ENCODE measurements at regions not wholly inside any gene's neighbourhood (a gene's known extent, or its start where the extent isn't known, plus 50 kb on each side); places are given as distances from the start of the nearest gene placed in this dataset.

DNA sequence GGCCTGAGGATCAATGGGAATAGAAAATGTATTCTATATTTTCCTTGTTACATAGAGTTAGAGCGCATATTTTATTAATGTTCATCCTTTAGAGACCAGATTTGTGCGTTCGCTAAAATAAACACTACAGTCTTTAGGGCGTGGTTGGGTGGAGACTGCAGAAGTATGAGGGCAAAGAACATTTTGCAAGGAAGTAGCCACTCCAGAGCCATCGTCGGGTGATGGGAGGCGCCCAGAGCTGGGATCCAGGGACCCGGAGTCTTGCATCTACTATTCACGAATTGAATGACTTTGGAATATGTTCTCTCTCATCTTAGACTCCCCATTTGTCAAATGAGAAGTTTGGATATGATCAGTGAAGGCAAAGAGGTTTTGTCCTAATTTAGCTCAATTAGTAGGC is 154.2 kb upstream of the IRX6 start:
- Histone ChIP-seq H3K27me3 (ENCODE audit: insufficient read depth) (no peaks in the 10 kb centered on the region), H3K4me3 (no peak overlapping the region), H3K4me2 (no peak overlapping the region), H2AFZ (no peak overlapping the region), H3K4me1 (ENCODE audit: insufficient read depth) (no peaks in the 10 kb centered on the region; the same call in 1 of the 2 replicates), H3K27ac (ENCODE audit: low read depth) (no peak overlapping the region), H3F3A (replicated peaks; ENCODE audit: low read depth) (no peaks in the 10 kb centered on the region), H4K20me1 (replicated peaks; ENCODE audit: insufficient read depth) (no peaks in the 10 kb centered on the region), H3K79me2 (replicated peaks; ENCODE audit: insufficient read depth) (no peaks in the 10 kb centered on the region), H3K9me2 (ENCODE audit: insufficient read depth) (0 out of 2 replicates have a peak, but pooled peaks cover 3% of the 10 kb centered on the region), H3K36me3 (ENCODE audit: insufficient read depth) (no peaks in the 10 kb centered on the region)
- peaks cover 2% of the 10 kb centered on the region for H3K27me3 Mint-ChIP-seq (ENCODE audit: insufficient read depth, low read depth, poor library complexity)
- no peaks in the 10 kb centered on the region for H3K36me3 Mint-ChIP-seq (ENCODE audit: low read depth)
- DNase-seq (ENCODE audit: low spot score) = no peak
- no peak overlapping the region for H3K4me3 Mint-ChIP-seq
- H3K27ac Mint-ChIP-seq = no peak overlapping the region
- no peak for TF ChIP-seq ZNF331 (CRISPR knock-in tag; IDR thresholded peaks at IDR 0.05; ENCODE audit: low read depth)
- TF ChIP-seq, protein P1, sequence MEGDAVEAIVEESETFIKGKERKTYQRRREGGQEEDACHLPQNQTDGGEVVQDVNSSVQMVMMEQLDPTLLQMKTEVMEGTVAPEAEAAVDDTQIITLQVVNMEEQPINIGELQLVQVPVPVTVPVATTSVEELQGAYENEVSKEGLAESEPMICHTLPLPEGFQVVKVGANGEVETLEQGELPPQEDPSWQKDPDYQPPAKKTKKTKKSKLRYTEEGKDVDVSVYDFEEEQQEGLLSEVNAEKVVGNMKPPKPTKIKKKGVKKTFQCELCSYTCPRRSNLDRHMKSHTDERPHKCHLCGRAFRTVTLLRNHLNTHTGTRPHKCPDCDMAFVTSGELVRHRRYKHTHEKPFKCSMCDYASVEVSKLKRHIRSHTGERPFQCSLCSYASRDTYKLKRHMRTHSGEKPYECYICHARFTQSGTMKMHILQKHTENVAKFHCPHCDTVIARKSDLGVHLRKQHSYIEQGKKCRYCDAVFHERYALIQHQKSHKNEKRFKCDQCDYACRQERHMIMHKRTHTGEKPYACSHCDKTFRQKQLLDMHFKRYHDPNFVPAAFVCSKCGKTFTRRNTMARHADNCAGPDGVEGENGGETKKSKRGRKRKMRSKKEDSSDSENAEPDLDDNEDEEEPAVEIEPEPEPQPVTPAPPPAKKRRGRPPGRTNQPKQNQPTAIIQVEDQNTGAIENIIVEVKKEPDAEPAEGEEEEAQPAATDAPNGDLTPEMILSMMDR (conservative IDR thresholded peaks at IDR 0.05; ENCODE audit: low read depth in 2 of 2) = no peak
- ATAC-seq = no peak
- peaks cover 2% of the 10 kb centered on the region; the same call in 1 of the 3 replicates for H3K9me3 Mint-ChIP-seq
- peaks cover 9% of the 10 kb centered on the region for H3K4me1 Mint-ChIP-seq

DNA sequence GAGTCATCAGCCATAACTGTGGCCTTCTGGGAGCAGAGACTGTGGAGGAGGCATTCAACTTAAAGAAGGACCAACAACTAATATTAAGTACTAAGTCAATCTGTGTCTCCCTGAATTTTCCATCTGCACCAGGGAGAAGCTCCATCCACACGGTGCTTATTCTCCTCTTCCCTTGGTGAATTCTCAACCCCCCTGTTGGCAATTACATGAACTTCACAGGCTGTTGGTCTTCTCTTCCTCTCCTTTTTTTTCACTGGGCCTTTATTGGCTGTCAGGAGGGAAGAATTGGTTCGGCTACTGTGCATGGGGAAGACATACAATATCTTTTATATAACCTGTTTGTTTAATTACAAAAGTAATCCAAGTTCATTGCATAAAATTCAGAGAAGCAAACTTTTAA is 152.8 kb upstream of the IRX6 start:
- TF ChIP-seq JUNB (IDR thresholded peaks at IDR 0.05; ENCODE audit: unreplicated experiment) = no peak
- TF ChIP-seq, protein P2, sequence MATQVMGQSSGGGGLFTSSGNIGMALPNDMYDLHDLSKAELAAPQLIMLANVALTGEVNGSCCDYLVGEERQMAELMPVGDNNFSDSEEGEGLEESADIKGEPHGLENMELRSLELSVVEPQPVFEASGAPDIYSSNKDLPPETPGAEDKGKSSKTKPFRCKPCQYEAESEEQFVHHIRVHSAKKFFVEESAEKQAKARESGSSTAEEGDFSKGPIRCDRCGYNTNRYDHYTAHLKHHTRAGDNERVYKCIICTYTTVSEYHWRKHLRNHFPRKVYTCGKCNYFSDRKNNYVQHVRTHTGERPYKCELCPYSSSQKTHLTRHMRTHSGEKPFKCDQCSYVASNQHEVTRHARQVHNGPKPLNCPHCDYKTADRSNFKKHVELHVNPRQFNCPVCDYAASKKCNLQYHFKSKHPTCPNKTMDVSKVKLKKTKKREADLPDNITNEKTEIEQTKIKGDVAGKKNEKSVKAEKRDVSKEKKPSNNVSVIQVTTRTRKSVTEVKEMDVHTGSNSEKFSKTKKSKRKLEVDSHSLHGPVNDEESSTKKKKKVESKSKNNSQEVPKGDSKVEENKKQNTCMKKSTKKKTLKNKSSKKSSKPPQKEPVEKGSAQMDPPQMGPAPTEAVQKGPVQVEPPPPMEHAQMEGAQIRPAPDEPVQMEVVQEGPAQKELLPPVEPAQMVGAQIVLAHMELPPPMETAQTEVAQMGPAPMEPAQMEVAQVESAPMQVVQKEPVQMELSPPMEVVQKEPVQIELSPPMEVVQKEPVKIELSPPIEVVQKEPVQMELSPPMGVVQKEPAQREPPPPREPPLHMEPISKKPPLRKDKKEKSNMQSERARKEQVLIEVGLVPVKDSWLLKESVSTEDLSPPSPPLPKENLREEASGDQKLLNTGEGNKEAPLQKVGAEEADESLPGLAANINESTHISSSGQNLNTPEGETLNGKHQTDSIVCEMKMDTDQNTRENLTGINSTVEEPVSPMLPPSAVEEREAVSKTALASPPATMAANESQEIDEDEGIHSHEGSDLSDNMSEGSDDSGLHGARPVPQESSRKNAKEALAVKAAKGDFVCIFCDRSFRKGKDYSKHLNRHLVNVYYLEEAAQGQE (IDR thresholded peaks at IDR 0.05; ENCODE audit: unreplicated experiment) = no peak
- TF ChIP-seq STAT1 (IDR thresholded peaks at IDR 0.05; ENCODE audit: unreplicated experiment) = no peak
- no peak for TF ChIP-seq NANOG (IDR thresholded peaks at IDR 0.05; ENCODE audit: borderline replicate concordance)
- TF ChIP-seq EZH2 (IDR thresholded peaks at IDR 0.05; ENCODE audit: low read depth, unreplicated experiment) = no peak
- TF ChIP-seq ZNF331 (CRISPR knock-in tag; IDR thresholded peaks at IDR 0.05; ENCODE audit: low read depth) = no peak
- TF ChIP-seq POLR2AphosphoS5 (IDR thresholded peaks at IDR 0.05; ENCODE audit: low read depth) = no peak
- TF ChIP-seq ZNF114 (CRISPR knock-in tag; IDR thresholded peaks at IDR 0.05) = no peak
- Histone ChIP-seq H3K4me3 (no peak overlapping the region), H3K4me2 (no peak overlapping the region), H3K79me2 (replicated peaks; ENCODE audit: insufficient read depth) (no peaks in the 10 kb centered on the region), H4K20me1 (replicated peaks; ENCODE audit: insufficient read depth) (no peaks in the 10 kb centered on the region), H3K27me3 (ENCODE audit: insufficient read depth) (no peaks in the 10 kb centered on the region), H3K9me2 (ENCODE audit: insufficient read depth) (0 out of 2 replicates have a peak, but pooled peaks cover 3% of the 10 kb centered on the region), H2AFZ (no peak overlapping the region), H3K27ac (ENCODE audit: low read depth) (no peak overlapping the region), H3K36me3 (ENCODE audit: insufficient read depth) (no peaks in the 10 kb centered on the region), H3F3A (replicated peaks; ENCODE audit: low read depth) (no peaks in the 10 kb centered on the region), H3K4me1 (ENCODE audit: insufficient read depth) (no peaks in the 10 kb centered on the region; the same call in 1 of the 2 replicates)
- ATAC-seq = no peak
- no peak overlapping the region for H3K27ac Mint-ChIP-seq
- H3K9me3 Mint-ChIP-seq = peaks cover 2% of the 10 kb centered on the region; the same call in 1 of the 3 replicates
- H3K27me3 Mint-ChIP-seq (ENCODE audit: insufficient read depth, low read depth, poor library complexity) = peaks cover 2% of the 10 kb centered on the region
- peaks cover 17% of the 10 kb centered on the region for H3K4me1 Mint-ChIP-seq
- peak; percentile 31 for DNase-seq (ENCODE audit: low spot score)
- H3K4me3 Mint-ChIP-seq = no peak overlapping the region
- H3K36me3 Mint-ChIP-seq (ENCODE audit: low read depth) = no peaks in the 10 kb centered on the region
